GM12878 (cell line): ENCODE measurements at regions not wholly inside any gene's neighbourhood (a gene's known extent, or its start where the extent isn't known, plus 50 kb on each side); places are given as distances from the start of the nearest gene placed in this dataset.

Experiments used
- CBX3 ChIP-seq: fragments of 200-600 bp; sonication (generic); IDR thresholded peaks from 2 replicates; pipeline ENCODE4 v1.6.1; 2016; ENCODE audit warnings: low read depth, borderline replicate concordance
- CEBPB ChIP-seq, 2 experiments: fragments of 150-350 bp in 1 of 2; IDR thresholded peaks; 2 replicates each; pipeline ENCODE4 v1.6.1; 2012 to 2014; ENCODE audit warnings: low read depth in 2 of 2, low read length in 2 of 2, borderline replicate concordance in 1 of 2, inconsistent platforms in 1 of 2
- CREB1 ChIP-seq: IDR thresholded peaks from 2 replicates; pipeline ENCODE4 v1.6.1; 2012; ENCODE audit warnings: low read depth, mild to moderate bottlenecking, inconsistent platforms
- CTCF ChIP-seq, 3 experiments: IDR thresholded peaks in 2 of 3; conservative IDR thresholded peaks in 1 of 3; 2 replicates each; pipeline ENCODE4 v1.5.1; 2011; ENCODE audit warnings: low read depth in 3 of 3, low read length in 3 of 3, mild to moderate bottlenecking in 3 of 3, control low read depth in 2 of 3, moderate library complexity in 2 of 3, inconsistent platforms in 1 of 3, mixed read lengths in 1 of 3; ENCODE audit not compliant: control insufficient read depth in 2 of 3, insufficient read depth in 1 of 3; ENCODE audit errors: extremely low read depth in 1 of 3
- MAX ChIP-seq: IDR thresholded peaks from 2 replicates; pipeline ENCODE4 v1.6.1; 2012; ENCODE audit warnings: low read depth, low read length, improper control_type of control experiment
- NFIC ChIP-seq: IDR thresholded peaks from 2 replicates; pipeline ENCODE4 v1.6.1; 2012; ENCODE audit warnings: low read depth, mild to moderate bottlenecking, inconsistent platforms, low read length, moderate library complexity
- NR2C2 ChIP-seq: IDR thresholded peaks from 2 replicates; pipeline ENCODE4 v1.6.1; 2011; ENCODE audit warnings: borderline replicate concordance, low read depth; ENCODE audit not compliant: control insufficient read depth, insufficient read length
- POLR2A ChIP-seq: IDR thresholded peaks from 2 replicates; pipeline ENCODE4 v1.6.1; 2011; ENCODE audit warnings: low read depth, mild to moderate bottlenecking, low read length
- REST ChIP-seq: IDR thresholded peaks from 2 replicates; pipeline ENCODE4 v1.6.1; 2012; ENCODE audit warnings: mild to moderate bottlenecking, low read depth, low read length
- TCF7 ChIP-seq: IDR thresholded peaks from 2 replicates; pipeline ENCODE4 v1.6.1; 2014; ENCODE audit warnings: antibody characterized with exemption, borderline replicate concordance
- ZNF274 ChIP-seq: IDR thresholded peaks from one replicate; pipeline ENCODE4 v1.8.0; 2011; ENCODE audit not compliant: insufficient read length, insufficient read depth

- TF ChIP-seq CTCF (IDR thresholded peaks at IDR 0.05 in 2 of 3, conservative IDR thresholded peaks at IDR 0.05 in 1 of 3; ENCODE audit: control insufficient read depth in 2 of 3, extremely low read depth in 1 of 3, insufficient read depth in 1 of 3, low read depth in 3 of 3, low read length in 3 of 3) = no peak
- TF ChIP-seq NFIC = no peak
- TF ChIP-seq CBX3 = no peak
- no peak for TF ChIP-seq REST
- TF ChIP-seq NR2C2 = no peak
- TF ChIP-seq CEBPB (IDR thresholded peaks at IDR 0.05; ENCODE audit: borderline replicate concordance in 1 of 2, low read depth in 2 of 2, low read length in 2 of 2) = no peak
- TF ChIP-seq POLR2A = no peak
- TF ChIP-seq ZNF274 = no peak
- no peak for TF ChIP-seq CREB1
- no peak for TF ChIP-seq MAX
- TF ChIP-seq TCF7 = no peak
These were observed 280.3 kb downstream of the RAB38 start for GRCh38 chr11:87894961-87895360.
